GM13976 (cell line): ENCODE measurements at regions not wholly inside any gene's neighbourhood (a gene's known extent, or its start where the extent isn't known, plus 50 kb on each side); places are given as distances from the start of the nearest gene placed in this dataset.

Experiments
- DNase-seq: peaks from one replicate; pipeline ENCODE4 v3.0.0; 2012; ENCODE audit warnings: low spot score
- CTCF ChIP-seq: IDR thresholded peaks from 2 replicates; pipeline ENCODE4 v1.5.1; 2012; ENCODE audit warnings: borderline replicate concordance, mild to moderate bottlenecking; ENCODE audit not compliant: insufficient read depth; ENCODE audit errors: extremely low read depth, missing control alignments, control extremely low read depth
- in situ Hi-C: fragments of 300-500 bp; cut with MboI; formaldehyde crosslinking; loops from one replicate; pipeline ENCODE4 v1.12.0; 2022; ENCODE audit warnings: low sequenced_read_pairs, mixed read lengths, inconsistent platforms; ENCODE audit not compliant: unreplicated experiment

GRCh38 chr5:114999176-114999575 is 170.5 kb downstream of the TRIM36 start:
- no peak for TF ChIP-seq CTCF
- DNase-seq: no peak
- in situ Hi-C loops: no loop called here

- in situ Hi-C loops: no loop called here
- no peak for DNase-seq
- no peak for TF ChIP-seq CTCF
Observed at GRCh38 chr5:114989512-114989911, 180.2 kb downstream of the TRIM36 start.

GRCh38 chr5:114988096-114988495 is 181.6 kb downstream of the TRIM36 start:
- no peak for TF ChIP-seq CTCF
- DNase-seq: no peak
- in situ Hi-C loops: no loop called here

DNA sequence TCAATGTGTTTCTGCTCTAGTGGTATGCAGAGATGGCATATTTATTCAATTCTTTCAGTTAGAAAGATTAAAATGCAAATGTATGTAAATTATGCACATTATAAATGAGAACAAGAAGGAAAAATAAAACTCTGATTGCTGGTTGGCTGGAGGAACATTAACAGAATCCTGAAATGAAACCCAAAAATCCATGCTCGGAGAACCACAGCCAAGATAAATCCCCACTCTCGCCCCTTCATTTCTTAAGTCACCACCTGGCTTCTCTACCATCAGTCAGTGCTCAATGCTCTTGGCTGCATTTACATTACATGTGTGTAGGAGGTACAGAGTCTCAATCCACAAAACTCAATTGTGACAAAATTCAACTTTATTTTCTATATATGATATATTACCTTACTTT is 184.9 kb downstream of the TRIM36 start:
- in situ Hi-C loops: no loop called here
- no peak for TF ChIP-seq CTCF
- DNase-seq: no peak

DNA sequence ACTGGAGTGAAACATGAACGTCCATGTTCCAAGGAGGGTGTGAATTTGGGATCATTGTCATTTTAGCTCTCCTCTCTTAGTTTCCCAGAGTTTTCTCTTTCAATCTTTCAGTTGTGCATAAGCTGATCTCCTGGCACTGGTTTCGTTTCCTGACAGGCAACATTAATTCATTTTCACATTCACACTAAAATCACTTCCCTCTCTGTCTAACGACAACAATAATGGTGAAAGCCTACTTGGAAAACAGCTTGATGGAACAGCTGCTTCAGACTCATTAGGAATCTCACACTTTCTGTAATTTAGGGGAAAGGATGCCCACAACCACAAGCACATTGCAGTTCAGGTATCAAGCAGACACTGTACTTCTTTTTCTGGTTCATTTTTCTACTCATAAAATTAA is 188.6 kb downstream of the TRIM36 start:
- no peak for DNase-seq
- TF ChIP-seq CTCF: no peak
- in situ Hi-C loops: no loop called here

DNA sequence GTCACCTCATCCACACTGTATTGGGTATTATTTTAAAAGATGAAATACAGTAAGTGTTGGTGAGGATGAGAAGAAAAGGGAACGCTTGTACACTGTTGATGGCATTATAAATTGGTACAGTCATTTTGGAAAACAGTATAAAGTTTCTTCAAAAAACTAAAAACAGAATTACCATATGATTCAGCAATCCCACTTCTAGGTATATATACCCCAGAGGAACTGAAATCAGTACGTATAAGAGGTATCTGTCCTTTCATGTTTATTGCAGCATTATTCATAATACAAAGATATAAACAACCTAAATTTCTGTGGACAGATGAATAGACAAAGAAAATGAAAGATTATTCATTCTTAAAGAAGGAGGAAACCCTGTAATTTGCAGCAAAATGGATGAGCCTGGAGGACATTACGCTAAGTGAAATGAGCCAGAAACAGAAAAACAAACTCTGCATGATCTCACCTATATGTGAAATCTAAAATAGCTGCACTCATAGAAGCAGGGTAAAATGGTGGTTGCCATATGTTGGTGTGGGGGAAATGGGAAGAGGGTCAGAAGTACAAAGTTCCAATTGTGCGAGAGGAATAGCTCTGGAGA is 191.6 kb downstream of the TRIM36 start:
- in situ Hi-C loops: no loop called here
- no peak for DNase-seq

More for the DNA sequence above, 191.6 kb downstream of the TRIM36 start:
- TF ChIP-seq CTCF: no peak
